Stimulated activated CD4-positive, alpha-beta T cell treated with anti-CD3 and anti-CD28 coated beads, Interleukin-15, amount 100 ng/mL, for 48 hours (primary cell): ENCODE measurements at regions not wholly inside any gene's neighbourhood (a gene's known extent, or its start where the extent isn't known, plus 50 kb on each side); places are given as distances from the start of the nearest gene placed in this dataset.
A peak's percentile ranks its signal among the peaks of the same experiment; 100 is the strongest.
"Not testable (repeated sequence)": the region's sequence is repeated elsewhere in the genome, so short reads cannot be mapped to it uniquely, and the experiment has no call there.

Experiments
- DNase-seq, 2 donors: peaks; one replicate each; pipeline ENCODE4 v3.0.0-alpha.2; 2020; ENCODE audit warnings: low read depth in 2 of 2

DNA sequence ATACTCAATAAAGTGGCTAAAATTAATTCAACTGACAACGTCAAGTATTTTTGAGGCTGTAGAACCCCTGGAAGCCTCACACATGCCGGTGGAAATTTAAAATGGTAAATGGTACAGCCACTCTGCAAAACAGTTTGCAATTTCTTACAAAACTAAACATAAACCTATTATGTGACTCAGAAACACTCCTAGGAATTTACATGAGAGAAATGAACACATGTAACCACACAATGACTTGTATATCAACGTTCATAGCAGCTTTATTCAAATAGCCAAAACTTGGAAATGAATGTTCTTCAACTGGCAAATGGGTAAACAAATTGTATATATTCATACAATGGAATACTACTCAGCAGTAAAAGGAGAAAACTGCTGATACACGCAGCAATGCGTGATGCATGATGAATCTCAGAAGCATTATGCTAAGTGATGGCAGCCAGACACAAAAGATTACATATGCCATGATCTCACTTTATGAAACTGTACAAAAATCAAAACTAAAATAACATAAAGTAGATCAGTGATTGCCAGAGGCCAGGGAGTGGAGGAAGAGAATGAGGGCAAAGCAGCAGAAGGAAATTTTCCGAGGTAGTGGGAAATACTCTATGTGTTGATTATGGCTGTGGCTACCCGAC is 112.5 kb downstream of the FAM50B start:
- DNase-seq, result no peak

DNA sequence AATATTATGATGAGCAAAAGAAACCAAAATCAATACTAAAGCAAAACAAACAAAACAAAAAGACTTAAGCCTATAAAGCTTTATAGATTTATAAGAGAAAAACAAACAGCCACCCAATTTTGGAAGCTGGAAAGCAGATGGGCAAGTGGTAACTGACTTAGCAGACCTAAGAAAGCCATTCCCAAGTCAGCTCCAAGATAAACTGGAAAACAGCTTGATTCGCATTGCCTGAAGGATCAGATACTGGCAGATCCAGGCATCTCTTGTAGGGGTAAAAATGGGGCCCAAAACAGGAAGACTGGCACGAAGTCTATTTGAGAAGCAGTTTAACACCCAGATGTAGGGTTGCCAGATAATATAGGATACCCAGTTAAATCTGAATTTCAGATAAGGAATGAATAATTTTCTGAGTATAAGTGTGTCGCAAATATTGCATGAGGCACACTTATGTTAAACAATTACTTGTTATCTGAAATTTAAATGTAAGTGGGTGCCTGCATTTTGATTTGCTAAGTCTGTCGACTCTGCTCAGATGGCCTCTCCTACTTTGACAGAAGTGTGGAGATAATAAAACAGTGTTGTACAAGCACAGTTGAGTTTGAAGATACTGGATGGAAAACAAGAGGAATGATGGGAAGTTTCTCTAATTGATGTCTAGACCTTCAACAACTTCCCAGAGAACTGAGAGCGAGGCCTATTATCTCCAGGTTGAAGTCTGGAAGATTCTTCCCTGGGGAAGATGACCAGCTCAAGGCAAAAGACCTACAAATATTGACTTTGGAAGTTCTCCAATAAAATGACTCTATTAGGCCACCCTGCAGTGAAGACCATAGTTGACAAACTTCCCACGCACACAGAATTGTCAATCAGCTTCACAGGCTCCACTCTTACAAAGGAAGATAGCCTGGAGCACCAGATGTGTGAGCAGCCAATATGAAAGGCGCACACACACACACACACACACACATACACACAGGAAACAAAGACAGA is 113.4 kb downstream of the FAM50B start:
- no peak for DNase-seq

DNA sequence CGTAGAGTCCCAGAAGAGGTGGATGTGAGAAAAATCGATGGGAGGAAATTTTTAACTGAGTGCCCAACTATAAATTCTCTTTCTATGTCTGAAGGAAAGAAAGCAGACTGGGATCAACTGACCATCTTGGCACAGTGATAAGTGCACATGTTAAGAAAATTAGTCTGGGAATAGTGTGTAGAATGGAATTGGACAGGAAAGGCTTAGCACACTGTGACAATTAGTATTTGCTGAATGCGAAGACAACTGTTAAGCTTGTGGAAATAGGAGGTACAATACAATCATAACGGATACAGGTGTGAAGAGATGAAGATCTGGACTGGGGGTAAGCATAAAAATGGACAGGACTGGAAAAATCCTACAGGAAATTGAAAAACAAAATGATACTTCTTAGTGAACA is 114.3 kb downstream of the FAM50B start:
- no peak for DNase-seq

GRCh38 chr6:3965071-3965718 is 113.7 kb downstream of the FAM217A start:
- no peak for DNase-seq

DNA sequence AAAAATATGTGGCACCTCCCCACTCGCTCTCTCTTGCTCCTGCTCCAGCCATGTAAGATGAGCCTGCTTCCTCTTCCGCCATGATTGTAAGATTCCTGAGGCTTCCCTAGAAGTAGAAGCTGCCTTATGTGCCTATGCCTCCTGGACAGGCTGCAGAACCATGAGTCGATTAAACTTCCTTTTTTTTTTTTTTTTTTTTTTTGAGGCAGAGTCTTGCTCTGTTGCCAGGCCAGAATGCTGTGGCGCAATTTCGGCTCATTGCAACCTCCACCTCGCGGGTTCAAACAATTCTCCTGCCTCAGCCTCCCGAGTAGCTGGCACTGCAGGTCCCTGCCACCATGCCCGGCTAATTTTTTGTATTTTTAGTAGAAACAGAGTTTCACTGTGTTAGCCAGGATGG is 112.5 kb downstream of the FAM217A start:
- DNase-seq, result no peak

- no peak for DNase-seq
These were observed 108.8 kb downstream of the FAM217A start for GRCh38 chr6:3970097-3970496.

GRCh38 chr6:3973152-3973551 is 105.8 kb downstream of the FAM217A start:
- not testable (repeated sequence) for DNase-seq

DNA sequence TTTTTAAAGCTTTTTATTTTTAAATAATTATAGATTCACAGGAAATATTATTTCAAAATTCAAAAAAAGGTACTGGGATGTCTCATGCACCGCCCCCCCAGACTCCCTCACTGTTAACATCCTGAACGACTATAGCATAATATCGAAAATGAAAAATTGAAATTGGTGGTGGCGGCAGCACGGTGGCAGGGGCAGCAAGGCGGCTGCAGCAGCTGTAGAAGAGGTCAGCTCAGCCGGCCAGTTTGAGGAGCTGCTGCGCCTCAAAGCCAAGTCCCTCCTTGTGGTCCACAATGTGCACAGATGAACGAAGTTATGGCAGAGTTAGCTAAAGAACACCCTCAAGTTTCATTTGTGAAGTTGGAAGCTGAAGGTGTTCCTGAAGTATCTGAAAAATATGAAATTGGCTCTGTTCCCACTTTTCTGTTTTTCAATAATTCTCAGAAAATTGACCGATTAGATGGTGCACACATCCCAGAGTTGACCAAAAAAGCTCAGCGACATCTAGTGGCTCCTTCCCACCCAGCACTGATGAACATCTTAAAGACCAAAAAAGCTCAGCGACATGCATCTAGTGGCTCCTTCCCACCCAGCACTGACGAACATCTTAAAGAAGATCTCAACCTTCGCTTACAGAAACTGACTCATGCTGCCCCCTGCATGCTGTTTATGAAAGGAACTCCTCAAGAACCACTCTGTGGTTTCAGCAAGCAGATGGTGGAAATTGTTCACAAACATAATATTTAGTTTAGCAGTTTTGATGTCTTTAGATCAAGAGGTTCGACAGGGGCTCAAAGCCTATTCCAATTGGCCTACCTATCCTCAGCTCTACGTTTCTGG is 100.8 kb downstream of the FAM217A start:
- peak; percentile 12 to 19 for DNase-seq

GRCh38 chr6:3978966-3979365 is 100.0 kb downstream of the FAM217A start:
- DNase-seq, result not testable (repeated sequence)

GRCh38 chr6:3981917-3982316 is 97.0 kb downstream of the FAM217A start:
- no peak for DNase-seq

GRCh38 chr6:3983778-3984177 is 95.2 kb downstream of the FAM217A start:
- no peak for DNase-seq

- DNase-seq, result no peak
These were observed 94.4 kb downstream of the FAM217A start for GRCh38 chr6:3984494-3984893.

DNA sequence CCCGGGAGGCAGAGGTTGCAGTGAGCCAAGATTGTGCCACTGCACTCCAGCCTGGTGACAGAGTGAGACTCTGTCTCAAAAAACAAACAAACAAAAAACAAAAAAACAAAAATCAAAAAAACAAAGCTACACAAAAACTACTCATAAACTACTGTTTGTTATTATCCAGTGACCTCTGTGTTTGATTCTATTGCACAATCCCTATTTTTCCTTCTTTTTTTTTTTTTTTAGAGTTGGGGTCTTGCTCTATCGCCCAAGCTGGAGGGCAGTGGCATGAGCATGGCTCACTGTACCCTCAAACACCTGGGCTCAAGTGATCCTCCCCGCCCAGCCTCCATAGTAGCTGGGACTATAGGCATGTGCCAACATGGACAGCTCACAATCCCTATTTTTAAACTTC is 92.7 kb downstream of the FAM217A start:
- DNase-seq, result no peak

DNA sequence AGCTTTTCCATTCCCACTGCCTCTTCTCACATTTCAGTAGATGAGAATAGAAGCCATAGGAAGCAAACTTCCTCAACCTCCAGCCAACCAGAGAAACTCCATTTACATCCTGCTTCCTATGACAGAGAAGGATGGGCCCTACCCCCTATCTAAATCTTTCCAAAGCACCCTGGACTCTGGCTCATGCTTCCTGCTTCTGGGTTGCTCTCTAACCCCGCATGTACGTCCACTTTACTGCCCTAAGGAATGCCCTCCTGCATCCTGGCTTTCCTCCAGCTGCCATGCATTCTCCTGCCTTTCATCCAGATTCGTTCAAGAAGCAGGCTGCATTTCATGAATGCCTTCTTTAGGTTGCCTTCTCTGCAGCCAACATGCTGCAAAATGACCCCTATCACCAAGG is 91.9 kb downstream of the FAM217A start:
- DNase-seq, result no peak

DNA sequence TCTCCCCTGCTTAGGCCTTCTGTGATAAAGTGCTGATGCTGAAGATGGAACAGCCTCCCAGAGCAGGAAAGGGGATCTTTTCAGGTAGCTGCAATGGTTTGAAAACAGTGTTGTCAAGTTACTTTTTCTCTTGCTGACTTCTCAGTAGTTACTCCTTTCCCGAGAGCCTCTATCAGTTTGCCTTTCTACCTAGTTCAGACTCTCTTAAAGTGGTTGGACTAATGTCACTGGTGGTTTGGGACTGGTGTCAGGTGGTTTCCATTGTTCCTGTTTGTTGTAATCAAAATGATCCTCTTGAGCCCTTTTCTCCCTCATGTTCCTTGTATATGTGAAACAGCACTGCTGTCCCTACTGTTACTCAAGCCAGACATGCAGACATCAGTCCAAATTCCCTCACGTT is 91.4 kb downstream of the FAM217A start:
- DNase-seq, result no peak

GRCh38 chr6:3990692-3991491 is 88.0 kb downstream of the FAM217A start:
- DNase-seq, result peak; percentile 63 to 69

DNA sequence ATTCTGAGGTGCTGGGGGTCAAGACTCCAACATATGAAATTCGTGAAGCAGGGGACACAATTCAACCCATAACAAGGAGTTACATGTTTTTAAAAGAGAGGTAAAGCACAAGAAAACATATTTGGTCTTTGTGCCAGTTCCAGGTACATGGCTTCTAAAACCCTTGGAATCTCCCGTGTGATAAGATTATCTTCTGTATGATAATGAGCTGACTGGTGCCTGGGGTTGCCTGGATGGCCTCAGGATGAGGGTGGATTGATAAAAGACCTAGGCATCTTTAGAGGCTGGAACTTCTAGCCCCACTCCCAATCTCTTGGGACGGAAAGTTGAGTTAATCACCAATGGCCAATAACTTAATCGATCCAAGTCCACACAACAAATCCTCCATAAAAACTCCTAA is 87.0 kb downstream of the FAM217A start:
- DNase-seq, result no peak

- DNase-seq, result no peak
These were observed 82.6 kb downstream of the FAM217A start for GRCh38 chr6:3996349-3996748.

DNA sequence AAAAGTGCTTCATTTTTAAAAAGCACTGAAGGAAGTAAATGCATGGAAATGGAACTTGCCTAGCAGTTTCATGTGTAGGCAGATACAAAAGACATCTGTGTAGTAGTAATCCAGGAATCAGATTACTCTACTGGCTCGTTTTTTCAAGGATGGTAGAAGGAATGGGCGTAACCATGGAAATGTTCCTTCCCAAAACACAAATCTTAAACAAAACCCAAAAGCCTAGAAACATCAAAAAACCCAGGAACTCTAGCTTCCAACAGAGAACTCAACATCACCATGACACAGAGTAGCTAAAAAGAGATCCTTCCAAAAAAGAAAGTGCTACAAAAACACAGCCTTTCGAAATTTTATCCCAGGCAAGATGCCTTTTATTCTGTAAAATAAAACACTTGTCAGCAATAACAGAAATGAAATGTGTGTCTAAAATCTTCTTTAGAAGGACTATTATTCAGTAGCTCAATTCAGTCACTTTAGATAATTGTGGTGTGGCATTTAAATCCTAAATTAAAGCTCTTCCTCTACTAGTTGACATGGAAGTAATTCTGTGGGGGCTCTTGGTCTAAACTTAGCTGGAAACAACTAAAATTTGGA is 81.7 kb downstream of the FAM217A start:
- DNase-seq, result no peak
